ENCODE measurements at regions not wholly inside any gene's neighbourhood (a gene's known extent, or its start where the extent isn't known, plus 50 kb on each side); places are given as distances from the start of the nearest gene placed in this dataset.

GRCh38 chr10:62926407-62926806 lies 110.2 kb upstream of the EGR2 start:
- DNase-seq, result no peak

DNA sequence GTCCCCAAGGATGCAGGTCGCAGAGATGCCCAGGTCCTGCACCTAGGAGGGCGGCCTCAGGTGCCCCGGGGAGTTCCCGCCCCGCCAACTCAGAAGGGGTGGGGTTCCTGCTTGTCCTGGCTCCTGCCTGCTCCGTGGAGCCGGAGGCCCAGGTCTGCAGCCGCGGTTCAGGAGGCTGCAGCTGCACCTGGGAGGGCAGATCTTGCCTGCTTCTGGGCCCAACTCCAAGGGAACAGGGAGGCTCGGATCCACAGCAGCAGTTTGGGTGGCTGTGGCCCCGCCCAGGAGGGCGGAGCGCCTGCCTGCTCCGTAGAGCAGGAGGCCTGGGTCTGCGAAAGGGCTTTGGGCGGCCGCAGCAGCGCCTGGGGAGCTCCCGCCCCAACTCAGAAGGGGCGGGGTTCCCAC lies 108.2 kb upstream of the EGR2 start:
- DNase-seq, result no peak

GRCh38 chr10:62919776-62920175 lies 103.6 kb upstream of the EGR2 start:
- DNase-seq, result no peak

DNA sequence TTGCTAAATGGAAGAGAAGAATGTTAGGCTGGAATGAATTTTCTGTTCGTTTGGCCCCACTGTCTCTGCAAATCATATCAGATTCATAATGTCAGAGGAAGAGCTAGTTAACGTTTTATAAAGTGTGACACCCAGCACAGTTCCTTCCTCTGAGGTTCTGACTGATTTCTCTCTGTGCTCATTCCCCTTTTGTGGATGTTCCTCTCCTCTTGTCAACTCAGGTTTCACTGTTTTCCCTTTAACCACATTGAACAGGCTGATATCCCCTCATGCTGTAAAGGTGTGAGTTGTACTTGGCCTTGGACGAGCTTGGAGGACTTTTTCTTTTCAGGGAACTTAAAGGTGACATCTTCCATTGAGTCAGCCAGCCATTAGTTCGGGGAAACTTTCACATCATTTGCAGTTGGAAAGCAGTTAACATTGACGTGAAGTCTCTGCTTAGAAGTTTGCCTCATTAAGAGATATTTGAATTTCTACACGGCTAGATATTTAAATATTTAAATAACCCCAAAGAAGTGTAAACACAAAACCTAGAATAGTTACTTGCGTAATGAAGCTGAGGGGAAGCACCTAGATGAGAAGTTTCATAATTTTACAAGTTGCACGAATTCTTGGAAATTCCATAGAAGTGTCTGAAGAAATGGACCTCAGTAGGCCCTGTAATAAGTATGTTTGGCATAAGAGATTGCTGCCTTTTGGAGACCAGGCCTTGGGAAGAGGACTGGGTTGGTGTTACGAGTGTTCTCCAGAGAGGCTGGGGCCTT lies 101.5 kb upstream of the EGR2 start:
- DNase-seq, result no peak

- peak in 1 of 2 donors; percentile 16 for DNase-seq
Measured at GRCh38 chr10:62916141-62916603, 100.0 kb upstream of the EGR2 start.

DNA sequence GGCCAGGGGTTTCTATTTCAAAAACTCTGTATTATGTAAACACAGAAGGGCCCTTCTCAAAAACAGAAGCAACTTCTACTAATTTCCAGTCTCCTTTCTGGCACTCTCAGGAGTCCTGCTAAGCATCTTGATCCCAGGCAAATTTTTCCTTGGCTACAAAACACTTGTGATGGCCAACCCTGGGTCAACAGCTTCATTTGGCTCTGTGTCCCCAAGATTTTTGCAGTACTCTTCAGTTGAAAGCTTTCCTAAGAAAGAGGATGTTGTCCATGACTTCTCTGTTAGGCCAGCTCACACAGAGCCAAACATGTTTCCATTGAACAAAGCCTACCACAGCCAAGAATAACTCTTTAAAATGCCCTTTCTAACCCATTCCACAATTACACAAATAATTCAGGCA lies 99.0 kb upstream of the EGR2 start:
- DNase-seq, result no peak

- no peak for DNase-seq
Measured at GRCh38 chr10:62912086-62912485, 95.9 kb upstream of the EGR2 start.

GRCh38 chr10:62911210-62911963 lies 95.2 kb upstream of the EGR2 start:
- DNase-seq, result no peak

DNA sequence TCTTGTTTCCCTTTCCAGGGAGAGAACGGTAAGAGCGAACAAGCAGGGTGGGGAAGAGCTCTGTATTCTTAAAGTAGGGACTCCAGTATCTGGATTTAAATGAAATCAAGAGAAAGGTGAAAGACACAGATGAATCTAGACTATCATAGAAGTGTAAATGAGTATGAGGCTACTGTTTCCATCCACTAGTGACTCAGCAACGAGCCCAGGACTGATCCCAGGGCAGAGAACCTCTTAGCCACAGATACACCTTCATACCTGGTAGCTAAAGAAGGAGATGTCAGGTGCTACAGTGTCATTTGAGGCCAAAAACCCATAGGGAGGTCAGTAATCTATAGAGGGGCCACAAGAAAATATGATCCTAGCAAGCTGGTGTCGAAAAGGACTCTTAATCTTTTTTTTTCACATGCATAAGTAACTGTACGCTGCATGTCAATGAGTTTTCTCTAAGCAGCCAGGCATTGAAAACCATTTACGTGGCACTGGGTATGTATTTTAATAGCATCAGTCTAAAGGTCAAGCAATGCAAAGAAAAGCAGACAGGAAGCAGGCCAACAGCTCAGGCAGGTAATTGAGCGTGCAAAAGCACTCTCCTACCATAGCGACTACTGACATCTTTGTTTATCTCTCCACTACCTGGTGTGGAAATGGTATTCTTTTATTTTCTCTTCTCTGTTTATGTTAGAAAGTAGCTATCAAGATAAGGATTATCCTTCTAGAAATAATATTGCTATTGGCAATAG lies 91.5 kb upstream of the EGR2 start:
- DNase-seq, result no peak

GRCh38 chr10:62904281-62904875 lies 88.2 kb upstream of the EGR2 start:
- DNase-seq, result no peak

- no peak for DNase-seq
Measured at GRCh38 chr10:62903828-62904227, 87.7 kb upstream of the EGR2 start.

DNA sequence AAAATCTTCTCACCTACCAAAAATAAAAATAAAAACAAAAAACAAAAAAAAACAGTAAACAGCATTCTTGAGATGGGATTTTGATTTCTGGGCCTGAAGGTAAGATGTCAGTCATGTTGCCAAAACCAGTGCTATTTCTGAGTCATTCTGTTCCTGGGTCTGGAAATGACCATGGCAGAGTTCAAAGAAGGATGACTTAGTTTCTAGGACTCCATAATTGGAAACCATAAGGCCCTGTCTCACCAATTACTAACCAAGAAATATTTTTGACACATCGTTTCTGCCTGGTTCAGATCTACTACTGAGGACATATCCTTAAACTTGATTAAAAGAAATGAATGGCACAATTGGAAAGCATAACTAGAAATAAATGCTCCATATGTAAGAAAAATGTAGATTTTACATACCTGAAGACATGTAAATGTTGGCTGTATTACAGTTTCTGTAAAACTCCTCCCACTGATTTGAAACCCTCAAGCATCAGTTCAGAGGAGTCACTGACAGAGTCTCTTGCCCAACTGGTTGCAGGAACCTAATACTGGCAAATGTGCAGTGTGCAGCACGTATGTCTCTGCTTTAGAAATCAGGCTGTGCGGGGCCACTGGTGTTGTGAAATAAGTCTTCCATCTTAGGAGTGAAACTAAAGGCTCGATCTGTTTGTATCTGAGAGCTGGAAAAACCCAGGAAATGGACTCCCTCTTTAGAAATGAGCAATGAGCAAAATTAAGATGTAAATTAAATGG lies 84.8 kb upstream of the EGR2 start:
- DNase-seq, result no peak

DNA sequence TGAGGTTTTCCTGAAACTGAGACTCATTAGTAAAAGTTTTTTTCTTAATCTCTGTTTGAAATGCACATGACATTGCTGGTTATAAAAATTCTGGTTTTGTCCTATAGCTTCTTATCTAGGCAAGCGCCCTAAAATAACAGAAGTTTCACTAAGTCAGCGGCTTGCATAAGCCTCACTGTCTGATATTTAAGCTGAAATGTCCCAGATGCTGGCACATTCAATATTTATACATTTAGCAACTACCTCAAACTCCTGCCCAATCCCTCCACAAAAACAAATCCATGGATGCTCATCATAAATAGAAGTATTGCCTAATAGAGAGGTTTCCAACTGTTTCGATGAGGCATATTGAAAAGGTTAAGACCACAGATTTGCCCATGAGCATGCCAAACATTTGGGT lies 83.1 kb upstream of the EGR2 start:
- peak; percentile 20 for DNase-seq

- peak; percentile 32 to 38 for DNase-seq
Measured at GRCh38 chr10:62895063-62895462, 78.9 kb upstream of the EGR2 start.

GRCh38 chr10:62894156-62894555 lies 78.0 kb upstream of the EGR2 start:
- no peak for DNase-seq

DNA sequence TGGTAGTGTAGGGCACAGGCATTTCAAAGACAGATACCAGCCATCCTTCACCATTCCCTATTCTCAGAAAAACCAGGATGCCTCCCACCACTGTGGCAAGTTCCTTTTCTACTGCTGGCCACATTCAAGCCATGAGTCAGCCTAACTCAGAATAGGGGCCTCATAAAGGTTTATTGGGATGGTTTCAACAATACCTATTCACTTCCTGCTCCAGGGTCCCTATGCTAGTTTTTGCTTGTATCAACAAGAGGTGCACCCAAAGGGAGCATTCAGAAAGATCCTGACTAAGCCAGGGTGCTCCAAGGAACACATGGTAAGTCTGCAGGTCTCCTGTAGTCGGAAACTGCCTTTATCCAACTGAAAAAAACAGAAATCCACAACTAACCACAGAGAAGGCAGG lies 76.9 kb upstream of the EGR2 start:
- DNase-seq, result no peak

DNA sequence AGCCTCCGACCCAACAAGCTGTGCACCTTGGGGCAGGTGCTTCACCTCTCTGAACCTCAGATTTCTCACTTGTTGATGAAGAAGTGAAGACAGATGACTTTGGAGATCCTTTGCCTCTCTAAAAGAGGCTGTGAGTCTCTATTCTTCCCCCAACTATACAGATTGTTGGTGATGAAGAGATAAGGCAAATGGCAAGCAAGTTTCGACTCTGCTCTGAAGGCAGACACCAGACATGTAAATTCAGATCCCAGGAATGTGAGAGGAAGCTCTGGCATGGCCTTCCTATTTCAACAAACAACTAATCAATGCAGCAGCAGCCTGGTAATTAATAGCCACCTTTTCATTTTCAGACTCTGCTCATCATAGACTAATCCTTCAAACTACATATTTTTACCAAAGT lies 74.2 kb upstream of the EGR2 start:
- no peak for DNase-seq

DNA sequence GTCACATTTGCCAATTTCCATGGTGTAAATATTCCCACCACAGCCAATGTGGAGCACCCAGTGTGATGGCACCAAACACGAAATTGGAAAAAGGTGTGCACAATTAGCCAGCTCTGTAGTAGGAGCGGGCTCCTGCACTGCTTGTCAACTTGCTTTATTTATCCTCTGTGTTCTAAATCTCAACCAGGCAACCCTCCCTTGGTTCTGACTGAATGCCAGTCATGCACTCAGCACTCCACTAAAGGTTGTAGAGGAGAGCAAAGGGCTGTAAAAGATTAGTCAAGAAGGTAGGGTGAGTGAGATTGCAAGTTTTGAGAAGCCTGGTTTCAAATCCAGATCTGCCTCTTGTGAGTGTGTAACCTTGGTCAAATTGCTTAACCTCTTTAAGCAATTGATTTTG lies 71.5 kb upstream of the EGR2 start:
- DNase-seq, result no peak

DNA sequence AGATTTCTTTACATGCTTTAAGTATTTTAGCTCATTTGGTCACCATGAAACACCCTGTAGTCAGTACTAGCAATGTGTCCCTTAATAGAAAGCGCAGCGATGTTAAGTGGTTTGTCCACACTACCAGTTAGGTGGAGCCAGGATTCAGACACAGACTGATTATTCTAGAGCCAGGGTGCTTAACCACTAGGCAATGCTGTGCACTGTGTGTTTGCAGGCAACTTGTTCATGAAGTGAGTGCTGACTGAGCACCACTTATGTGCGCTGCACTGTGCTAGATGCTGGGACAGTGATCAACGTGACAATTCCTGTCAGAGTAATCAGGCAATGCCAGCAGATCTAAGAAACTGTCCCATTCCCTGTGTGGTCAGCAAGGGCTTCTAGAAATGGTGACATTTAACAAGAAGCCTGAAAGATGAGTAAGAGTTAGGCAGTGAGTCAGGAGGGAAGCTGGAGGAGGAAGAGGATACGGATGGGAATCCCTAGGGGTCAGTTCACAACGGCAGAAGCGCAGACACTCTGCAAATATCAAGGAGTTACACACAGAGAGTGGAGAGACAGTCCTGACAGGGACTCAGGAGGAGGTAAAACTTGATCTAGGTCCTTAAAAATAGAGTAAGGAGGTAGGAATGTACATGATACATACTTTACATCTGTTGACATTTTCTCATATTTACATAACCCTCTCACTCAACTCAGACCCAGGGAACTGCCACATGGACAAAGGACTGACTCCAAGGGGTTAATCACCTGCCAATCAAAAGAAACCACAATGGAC lies 69.7 kb upstream of the EGR2 start:
- DNase-seq, result no peak

DNA sequence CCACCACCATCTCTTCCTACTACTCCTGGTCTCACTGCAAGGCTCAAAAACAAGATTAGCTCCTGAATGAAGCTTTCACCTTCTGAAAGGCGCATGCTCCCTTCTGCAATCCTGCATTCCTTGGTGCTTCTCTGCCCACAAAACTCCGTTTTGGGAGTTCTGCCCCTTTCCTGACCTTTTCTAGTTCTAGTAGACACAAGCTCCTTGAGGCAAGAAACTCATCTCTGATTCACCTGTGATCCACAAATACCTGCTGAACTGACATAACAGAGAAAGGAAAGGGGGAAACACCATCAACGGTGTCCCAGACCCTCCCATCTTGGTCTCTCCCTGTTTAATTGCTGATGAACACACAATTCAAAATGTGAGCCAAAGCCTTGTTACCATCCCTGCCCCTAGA lies 64.0 kb upstream of the EGR2 start:
- no peak for DNase-seq

DNA sequence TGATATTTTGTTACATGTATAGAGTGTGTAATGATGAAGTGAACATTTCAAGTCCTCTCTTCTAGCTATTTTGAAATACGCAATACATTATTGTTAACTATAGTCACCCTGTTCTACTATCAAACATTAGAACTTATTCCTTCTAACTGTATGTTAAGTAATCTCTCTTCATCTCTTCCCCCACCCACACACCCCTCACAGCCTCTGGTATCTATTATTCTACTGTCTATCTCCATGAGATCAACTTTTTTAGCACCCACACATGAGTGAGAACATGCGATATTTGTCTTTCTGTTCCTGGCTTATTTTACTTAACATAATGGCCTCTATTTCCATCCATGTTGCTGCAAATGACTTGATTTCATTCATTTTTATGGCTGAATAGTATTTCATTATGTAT lies 57.7 kb upstream of the EGR2 start:
- DNase-seq, result no peak

Measured in right lung (tissue), 2 donors.